Chondrocyte (in vitro differentiated cells): ENCODE measurements at regions not wholly inside any gene's neighbourhood (a gene's known extent, or its start where the extent isn't known, plus 50 kb on each side); places are given as distances from the start of the nearest gene placed in this dataset.

ENCODE experiments used
- DNase-seq: peaks from one replicate; pipeline ENCODE4 v3.0.0; 2021; ENCODE audit warnings: mixed read lengths, low spot score
- H3K27ac Mint-ChIP-seq: one replicate; pipeline ENCODE4 v1.8.0; 2021; ENCODE audit warnings: mild to moderate bottlenecking, moderate library complexity, mixed read lengths; ENCODE audit not compliant: unreplicated experiment
- H3K27me3 Mint-ChIP-seq: 2 replicates; pipeline ENCODE4 v1.8.0; 2021; ENCODE audit warnings: low read depth, mixed read lengths
- H3K36me3 Mint-ChIP-seq: 2 replicates; pipeline ENCODE4 v1.8.0; 2021; ENCODE audit warnings: low read depth, mixed read lengths
- H3K4me1 Mint-ChIP-seq: 2 replicates; pipeline ENCODE4 v1.8.0; 2021; ENCODE audit warnings: low read depth, mild to moderate bottlenecking, mixed read lengths
- H3K4me3 Mint-ChIP-seq: one replicate; pipeline ENCODE4 v1.8.0; 2021; ENCODE audit warnings: mild to moderate bottlenecking, moderate library complexity, mixed read lengths; ENCODE audit not compliant: unreplicated experiment
- H3K9me3 Mint-ChIP-seq: 2 replicates; pipeline ENCODE4 v1.8.0; 2021; ENCODE audit warnings: low read depth, mixed read lengths
- CTCF ChIP-seq: fragments of 200-600 bp; sonication (generic); IDR thresholded peaks from 2 replicates; pipeline ENCODE4 v1.5.0; 2021; ENCODE audit warnings: antibody characterized with exemption, mild to moderate bottlenecking, moderate library complexity

DNA sequence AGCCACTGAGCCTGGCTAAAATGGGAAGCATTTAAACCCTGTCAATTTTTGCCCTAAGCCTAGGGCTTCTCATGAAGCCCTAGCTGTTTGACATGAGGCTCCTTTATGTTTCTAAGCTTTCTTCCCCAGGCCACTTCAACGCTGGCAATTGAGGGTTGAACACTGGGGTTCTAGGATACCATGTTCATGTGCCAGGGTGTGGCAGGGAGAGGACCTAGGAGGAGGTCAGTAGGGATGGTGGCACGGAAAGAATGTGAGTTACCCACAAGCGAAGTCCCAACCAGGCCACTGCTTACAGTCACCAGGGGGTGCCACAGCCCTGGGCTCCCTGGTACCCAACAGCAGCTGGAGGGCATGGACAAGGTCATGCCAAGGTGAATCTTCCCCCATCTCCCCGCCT, 90.8 kb upstream of the AJAP1 start:
- no peak for DNase-seq
- Mint-ChIP-seq H3K27ac (no peak overlapping the region), H3K4me1 (no peaks in the 10 kb centered on the region), H3K4me3 (no peak overlapping the region), H3K36me3 (no peaks in the 10 kb centered on the region), H3K27me3 (no peaks in the 10 kb centered on the region), H3K9me3 (peaks cover 40% of the 10 kb centered on the region)
- no peak for TF ChIP-seq CTCF

- DNase-seq, result no peak
- Mint-ChIP-seq H3K36me3 (no peaks in the 10 kb centered on the region), H3K9me3 (peaks cover 40% of the 10 kb centered on the region), H3K27me3 (no peaks in the 10 kb centered on the region), H3K27ac (no peak overlapping the region), H3K4me3 (no peak overlapping the region), H3K4me1 (no peaks in the 10 kb centered on the region)
- no peak for TF ChIP-seq CTCF
Measured at GRCh38 chr1:4564051-4564450, 90.4 kb upstream of the AJAP1 start.

- Mint-ChIP-seq H3K27ac (no peak overlapping the region), H3K4me3 (no peak overlapping the region), H3K36me3 (no peaks in the 10 kb centered on the region), H3K9me3 (peaks cover 32% of the 10 kb centered on the region), H3K4me1 (no peaks in the 10 kb centered on the region), H3K27me3 (no peaks in the 10 kb centered on the region)
- DNase-seq, result no peak
- TF ChIP-seq CTCF, result no peak
Measured at GRCh38 chr1:4565166-4565565, 89.2 kb upstream of the AJAP1 start.

DNA sequence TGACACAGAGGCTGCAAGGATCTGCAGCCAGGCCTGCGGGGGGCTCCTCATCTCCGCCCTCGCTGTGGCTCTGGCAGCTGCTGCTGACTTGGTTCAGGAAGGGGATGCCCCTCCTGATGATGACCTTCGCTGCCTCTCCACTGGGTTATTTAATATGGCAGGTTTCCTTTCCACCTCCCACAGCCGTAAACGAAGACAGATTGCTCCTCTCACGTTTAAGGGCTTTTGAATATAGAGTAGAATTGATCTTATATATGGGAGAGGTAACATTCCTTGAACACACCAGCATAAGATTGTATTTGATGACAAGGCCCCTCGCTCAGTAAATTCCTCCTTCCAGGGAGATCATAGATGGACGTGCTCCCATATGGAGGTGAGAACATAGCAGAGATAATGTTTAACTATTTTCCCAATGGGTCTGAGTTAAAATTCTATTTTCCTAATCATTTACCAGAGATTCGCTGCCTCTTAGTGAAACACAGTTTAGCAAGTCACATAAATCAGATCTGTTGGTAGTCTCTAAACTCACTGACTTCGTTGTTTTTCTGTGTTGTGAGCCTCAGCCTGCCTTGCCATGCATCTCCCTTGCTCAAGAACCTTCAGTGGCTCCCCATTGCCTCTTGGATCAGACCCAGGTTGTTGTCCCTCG, 88.5 kb upstream of the AJAP1 start:
- Mint-ChIP-seq H3K4me3 (no peak overlapping the region), H3K4me1 (no peaks in the 10 kb centered on the region), H3K27ac (no peak overlapping the region), H3K9me3 (peaks cover 33% of the 10 kb centered on the region), H3K36me3 (no peaks in the 10 kb centered on the region), H3K27me3 (no peaks in the 10 kb centered on the region)
- no peak for DNase-seq
- TF ChIP-seq CTCF, result no peak

- Mint-ChIP-seq H3K9me3 (peaks cover 48% of the 10 kb centered on the region), H3K4me1 (no peaks in the 10 kb centered on the region), H3K27me3 (no peaks in the 10 kb centered on the region), H3K27ac (no peak overlapping the region), H3K4me3 (no peak overlapping the region), H3K36me3 (no peaks in the 10 kb centered on the region)
- no peak for DNase-seq
- TF ChIP-seq CTCF, result no peak
Measured at GRCh38 chr1:4571263-4571662, 83.1 kb upstream of the AJAP1 start.
